NCI-H510A treated with DMSO at 0.1 percent for 48 hours (cell line): ENCODE measurements at regions not wholly inside any gene's neighbourhood (a gene's known extent, or its start where the extent isn't known, plus 50 kb on each side); places are given as distances from the start of the nearest gene placed in this dataset.

ENCODE experiments used
- DNase-seq: peaks from one replicate; lab custom pipeline; 2025; lab: John Stamatoyannopoulos, UW

DNA sequence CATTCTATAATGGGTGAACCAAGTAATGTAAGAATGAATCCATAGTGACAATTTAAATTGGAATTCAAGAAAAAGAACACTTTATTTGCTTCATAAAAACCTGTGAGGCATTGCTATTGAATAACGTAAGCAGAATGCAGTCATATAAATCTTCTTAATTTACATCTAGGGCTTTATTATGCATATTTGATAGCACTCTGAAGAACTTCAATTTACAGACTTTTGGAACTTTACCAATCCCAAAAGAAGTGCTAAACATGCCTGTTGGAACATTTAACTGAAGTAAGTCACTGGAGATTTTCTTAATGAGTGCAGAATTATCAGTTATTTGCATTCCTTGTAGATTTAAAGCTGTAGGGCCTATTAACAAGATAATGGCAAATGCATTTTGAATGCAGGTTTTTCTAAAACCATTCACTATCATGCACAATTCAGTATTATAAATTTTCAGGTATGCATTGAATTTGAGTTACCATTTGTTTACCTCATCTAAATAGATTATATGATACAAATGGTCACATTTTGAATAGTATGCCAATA is 1181.2 kb downstream of the ARAP2 start:
- DNase-seq, result no peak

DNA sequence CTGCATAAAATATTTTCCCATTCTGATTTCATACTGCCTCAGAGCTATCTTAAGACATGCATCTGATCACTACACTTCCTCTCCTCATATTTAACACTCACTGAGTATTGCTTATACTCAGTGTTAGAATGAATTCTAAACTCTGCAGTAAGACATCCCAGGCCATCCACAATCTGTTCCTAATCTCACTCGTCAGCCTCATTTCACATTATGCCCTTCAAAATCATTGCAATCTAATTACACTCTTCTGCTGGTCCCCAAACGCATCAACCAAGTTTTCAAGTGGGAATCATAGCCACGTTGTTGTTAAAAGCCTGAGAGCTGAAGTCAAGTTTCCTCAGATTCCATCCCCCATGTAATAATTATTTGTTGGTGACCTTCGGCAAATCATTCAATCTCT is 1177.9 kb downstream of the ARAP2 start:
- DNase-seq, result no peak

DNA sequence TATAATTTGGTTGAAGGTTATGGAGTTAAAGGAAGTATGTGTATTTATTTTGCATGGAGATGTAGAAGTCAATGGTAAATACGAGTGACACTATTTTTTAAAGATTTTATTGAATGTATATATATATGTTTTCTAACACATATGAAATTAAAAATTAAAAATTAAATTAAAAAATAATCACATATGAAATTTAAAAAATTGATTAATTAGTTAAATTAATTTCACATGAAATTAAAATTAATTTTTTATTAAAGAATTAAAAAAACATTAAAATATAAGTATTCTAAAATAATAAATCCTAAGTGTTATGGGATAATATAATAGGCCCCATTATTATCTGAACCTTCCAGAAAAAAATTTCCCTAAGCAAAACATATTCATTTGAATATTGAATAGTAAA is 1163.5 kb downstream of the ARAP2 start:
- DNase-seq, result no peak

DNA sequence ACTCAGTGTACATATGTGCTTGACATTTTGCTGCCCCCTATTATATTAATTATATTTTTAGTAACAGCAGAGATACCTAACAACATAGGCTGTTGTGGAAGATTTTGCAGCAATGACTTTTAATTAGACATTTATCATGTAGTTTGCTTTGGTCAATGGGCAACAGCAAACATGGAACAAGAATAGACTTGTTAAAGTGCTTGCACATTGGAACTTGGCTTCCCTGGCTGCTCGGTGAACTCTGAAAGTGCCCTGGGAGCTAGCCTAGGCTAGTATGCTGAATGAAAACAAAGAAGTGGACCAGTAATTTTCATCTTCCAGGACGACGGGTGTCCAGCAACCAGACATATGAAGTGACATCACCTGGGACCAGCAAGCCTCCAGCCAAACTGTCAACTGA is 1157.1 kb downstream of the ARAP2 start:
- DNase-seq, result peak; percentile 59

DNA sequence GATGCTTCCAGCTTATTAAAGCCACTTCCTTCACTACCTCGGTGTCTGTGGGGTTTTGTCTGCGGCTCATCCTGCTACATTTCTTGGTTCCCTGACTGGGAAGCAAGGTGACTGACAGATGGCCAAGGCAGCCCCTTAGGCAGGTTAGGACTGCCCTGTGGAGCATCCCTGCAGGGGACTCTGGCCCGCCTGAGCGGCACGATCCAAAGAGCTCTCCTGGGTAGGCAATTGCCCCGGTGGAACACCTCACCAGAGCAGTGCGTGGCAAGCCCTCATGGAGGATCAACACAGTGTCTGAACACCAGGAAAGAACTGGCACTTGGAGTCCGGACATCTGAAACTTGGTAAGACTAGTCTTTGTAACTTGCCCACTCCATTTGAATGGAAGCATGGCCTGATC is 1143.4 kb downstream of the ARAP2 start:
- DNase-seq, result no peak

DNA sequence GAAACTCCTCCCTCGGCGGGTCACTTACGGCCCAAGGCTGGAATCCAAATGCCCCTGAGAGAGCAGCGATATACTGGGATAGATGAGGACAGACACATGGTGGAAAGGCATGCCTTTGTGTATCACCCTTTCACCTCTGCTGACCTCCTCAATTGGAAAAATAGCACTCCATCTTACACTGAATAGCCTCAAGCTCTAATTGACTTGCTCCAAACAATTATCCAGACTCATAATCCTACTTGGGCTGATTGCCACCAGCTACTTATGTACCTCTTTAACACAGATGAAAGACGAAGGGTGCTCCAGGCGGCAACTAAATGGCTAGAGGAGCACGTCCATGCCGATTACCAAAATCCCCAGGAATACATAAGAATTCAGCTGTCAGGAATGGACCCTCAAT is 1142.2 kb downstream of the ARAP2 start:
- no peak for DNase-seq

DNA sequence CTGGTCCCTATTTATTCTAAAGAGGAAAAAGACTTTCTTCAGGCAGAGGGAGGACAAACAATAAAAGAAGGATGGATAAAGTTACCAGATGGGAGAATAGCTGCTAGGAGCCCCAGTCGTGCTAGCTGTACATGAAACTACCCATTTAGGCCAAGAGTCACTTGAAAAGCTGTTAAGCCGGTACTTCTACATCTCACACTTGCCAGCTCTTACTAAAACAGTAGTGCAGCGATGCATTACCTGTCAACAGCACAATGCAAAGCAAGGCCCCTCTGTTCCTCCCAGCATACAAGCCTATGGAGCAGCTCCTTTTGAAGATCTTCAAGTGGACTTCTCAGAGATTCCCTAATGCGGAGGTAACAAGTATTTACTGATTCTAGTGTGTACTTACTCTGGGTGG is 1138.8 kb downstream of the ARAP2 start:
- peak; percentile 89 for DNase-seq

DNA sequence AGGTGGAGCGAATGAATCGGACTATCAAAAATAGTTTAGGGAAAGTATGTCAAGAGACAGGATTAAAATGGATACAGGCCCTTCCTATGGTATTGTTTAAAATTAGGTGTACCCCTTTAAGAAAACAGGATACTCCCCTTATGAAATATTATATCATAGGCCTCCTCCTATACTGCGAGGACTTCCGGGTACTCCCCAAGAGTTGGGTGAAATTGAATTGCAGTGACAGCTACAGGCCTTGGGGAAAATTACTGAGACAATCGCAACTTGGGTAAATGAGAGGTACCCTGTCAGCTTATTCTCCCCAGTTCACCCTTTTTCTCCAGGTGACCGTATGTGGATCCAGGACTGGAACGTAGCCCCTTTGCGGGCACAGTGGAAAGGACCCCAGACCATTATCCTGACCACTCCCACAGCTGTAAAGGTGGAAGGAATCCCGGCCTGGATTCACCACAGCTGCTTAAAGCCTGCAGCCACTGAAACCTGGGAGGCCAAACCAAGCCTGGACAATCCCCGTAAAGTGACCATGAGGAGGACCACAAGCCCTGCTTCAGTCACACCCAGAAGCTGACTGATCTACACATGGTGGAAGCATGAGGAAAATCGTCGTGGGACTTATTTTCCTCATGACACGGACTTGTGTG is 1138.1 kb downstream of the ARAP2 start:
- peak; percentile 46 for DNase-seq

DNA sequence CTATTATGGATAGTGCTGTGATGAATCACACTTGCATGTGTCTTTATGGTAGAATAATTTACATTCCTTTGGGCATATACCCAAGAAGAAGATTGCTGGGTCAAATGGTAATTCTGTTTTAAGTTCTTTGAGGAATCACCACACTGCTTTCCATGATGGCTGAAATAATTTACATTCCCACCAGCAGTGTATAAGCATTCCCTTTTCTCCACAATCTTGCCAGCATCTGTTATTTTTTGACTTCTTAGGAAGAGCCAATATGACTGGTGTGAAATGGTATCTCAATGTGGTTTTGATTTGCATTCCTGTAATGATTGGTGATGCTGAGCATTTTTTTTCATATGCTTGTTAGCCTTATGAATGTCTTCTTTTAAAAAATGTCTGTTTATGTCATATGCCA is 1120.2 kb downstream of the ARAP2 start:
- DNase-seq, result no peak

DNA sequence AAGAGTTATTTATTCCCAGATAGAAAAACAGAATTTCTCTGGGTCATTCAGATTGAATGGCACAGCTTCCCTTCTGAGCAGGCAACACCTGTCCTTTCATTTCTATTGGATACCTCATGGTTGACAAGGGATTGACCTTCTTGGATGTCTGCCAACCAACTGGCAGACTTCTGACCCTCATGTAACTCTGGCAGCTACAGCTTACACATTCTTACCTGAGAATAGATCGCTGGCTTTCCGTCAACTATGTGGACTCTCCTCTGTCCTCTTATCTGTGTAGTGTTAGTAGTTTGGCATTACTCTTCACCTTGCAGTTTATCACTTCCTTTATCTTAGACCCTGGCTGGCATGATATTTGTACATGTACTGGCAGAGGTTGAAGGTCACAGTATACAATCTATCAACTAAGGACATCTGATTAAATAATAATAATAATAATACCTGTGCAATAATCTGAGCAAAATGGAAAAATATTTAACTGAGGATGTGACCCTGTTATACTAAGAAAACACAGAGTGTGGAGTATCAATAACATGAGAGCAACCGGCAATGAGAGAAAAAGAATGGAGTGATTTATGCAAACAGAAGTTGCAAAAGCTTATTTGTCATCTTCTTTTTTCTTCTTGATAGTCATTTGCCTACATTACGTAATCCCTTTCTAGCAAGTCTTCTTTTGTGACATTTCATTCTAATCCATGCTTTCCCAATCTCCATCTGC is 1118.2 kb downstream of the ARAP2 start:
- DNase-seq, result peak; percentile 75

DNA sequence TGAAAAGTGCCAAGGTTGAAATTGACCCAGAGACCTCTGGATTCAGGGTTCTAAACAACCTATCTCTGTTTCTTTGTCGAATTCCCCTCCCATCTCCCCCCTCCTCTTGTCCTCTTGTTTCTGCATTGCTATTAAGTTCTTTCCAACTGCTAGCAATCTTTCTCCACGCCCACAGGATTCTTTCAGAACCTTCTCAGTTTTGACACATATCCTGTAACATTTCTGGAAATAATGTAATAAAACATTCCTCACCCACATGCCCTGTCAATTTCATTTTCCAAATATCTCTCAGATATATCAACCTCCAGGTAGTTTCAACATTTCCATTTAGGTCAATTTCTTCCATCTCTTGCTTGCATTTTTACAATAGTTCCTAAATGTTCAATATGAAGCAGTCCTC is 1105.9 kb downstream of the ARAP2 start:
- DNase-seq, result no peak

DNA sequence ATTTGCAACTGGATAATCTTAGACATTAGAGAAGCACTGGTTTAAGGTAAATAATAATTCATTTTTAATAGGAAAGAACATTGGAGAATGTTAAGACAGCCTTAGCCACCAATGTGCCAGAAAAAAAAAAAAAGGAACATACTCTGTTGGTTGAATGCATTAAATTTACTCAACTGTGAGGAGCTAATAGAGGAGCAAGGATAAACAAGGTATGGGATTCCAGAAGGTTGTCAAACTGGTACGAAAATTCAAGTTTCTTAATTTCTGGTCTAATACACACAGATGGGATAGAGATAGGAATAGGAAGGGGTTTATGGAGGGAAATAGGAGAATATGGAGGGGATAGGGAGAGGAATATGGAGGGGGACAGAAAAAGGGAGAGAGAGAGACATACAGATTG is 1096.6 kb downstream of the ARAP2 start:
- DNase-seq, result no peak

DNA sequence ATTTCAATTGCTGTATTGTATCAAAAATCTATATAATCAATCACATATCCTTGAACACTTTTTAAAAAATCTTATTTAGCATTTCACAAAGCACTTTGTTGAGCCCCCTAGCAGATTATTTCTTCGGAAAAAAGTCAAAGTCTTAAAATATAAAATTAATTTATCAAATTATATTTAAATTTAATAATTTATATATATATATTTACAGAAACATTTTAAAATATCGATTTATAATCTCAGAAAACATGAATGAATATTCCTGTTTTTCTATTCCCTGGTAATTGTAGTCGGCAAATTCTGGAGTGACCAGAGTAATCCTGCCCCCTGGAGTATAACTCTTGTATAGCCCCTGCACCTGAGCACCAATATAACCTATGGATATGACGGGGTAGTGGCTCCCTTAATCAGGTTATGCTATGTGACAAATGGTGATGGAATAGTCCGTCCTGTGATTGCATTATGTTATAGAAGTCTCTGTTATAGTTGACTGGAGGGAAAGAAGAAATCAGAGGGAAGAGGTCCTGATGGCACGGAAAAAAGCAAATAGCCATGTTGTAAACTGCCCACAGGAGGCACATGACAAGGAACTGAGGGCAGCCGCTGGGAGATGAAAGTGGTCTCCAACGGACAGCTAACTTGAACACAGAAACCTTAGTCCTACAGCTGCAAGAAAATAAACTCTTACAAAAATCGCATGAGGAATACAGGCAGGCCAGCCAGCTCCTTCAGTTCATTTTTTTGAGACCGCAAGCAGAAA is 1092.3 kb downstream of the ARAP2 start:
- no peak for DNase-seq

DNA sequence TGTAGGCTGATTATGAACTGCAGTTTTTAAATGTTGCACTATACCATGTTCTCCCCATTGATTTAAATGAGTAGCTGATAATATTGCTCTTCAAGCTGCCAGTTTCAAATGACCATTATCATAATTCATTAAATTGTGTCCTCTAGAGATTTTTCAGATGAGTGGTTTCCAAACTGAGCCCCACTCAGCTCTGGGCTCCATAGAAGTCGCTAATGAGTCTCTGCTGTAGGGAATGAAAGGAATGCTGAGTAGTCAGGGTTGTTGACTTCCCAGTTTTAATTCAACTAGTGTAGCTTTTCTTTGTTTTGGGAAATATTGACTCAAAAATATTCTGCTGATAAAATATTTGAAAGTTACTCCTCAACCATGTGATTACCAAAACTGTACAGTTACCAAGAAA is 1081.1 kb downstream of the ARAP2 start:
- no peak for DNase-seq

DNA sequence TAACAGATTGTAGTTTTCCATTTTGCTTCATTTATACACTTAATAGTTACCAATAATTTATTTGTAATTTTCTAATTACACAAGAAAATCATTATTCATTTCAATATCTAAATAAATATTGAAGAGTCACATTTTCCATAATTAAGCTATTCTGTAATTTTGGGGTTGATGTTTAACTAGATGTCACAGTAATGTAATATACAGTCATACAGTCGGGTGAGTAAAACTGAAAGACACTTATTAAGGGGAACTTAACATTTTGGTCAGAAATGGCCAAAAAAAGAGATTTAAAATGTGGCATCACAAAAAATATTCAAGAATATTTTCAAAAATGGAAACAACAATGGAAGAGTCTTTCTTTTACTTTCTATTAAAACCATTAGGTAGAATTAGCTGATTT is 1080.3 kb downstream of the ARAP2 start:
- no peak for DNase-seq

DNA sequence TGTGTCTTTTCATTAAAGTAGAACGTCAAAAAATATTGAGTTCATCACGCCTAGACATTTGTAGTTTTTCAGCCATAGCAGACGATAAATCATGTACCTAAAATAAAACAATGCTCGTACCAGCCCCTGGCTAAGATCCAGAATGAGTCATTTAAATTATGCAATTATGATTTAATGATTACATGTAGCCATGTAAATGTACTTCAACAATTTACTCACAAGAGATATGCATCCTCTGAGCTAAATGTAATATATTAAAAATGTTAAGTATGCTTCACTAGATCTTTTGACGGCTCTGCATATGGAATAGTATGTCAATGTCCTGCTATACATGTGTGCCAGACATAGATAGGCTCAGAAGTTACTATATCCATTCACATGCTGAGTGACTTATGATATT is 1077.8 kb downstream of the ARAP2 start:
- DNase-seq, result no peak

DNA sequence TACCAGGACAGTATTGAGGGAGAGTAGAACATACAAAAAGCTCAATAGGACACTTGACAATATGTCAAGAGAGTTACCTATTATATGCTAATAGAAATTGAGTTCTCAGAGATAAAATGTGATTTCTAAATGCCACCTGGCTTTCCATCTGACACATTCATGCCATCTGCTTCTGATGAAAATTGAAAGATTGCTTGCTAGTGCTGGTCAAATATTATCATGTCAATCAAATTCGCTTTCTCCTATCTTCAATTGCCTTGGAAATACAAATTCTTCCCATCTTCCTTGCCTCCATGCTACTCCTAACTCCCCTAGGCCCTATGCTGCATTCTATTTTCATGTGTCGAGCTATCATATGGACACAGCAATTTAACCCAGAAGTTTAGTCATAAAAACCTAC is 1076.9 kb downstream of the ARAP2 start:
- no peak for DNase-seq

DNA sequence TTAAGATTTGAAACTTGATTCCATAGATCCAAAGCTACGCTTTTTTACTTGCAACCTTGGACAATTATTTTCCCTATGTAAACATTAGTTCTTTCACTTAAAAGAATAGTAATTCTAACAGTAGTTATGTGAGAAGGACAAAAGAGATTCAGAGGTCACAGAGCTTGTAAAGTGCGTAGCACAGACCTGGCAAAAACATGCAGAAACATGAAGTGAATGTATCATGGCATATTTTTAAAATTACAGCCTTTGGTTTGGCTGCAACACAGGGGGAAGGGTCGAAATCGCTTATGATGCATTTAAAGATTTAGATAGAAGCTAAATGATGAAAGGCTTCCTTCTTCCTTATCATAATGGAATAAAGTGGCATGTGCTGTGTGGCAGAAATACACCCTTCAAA is 1068.8 kb downstream of the ARAP2 start:
- no peak for DNase-seq

DNA sequence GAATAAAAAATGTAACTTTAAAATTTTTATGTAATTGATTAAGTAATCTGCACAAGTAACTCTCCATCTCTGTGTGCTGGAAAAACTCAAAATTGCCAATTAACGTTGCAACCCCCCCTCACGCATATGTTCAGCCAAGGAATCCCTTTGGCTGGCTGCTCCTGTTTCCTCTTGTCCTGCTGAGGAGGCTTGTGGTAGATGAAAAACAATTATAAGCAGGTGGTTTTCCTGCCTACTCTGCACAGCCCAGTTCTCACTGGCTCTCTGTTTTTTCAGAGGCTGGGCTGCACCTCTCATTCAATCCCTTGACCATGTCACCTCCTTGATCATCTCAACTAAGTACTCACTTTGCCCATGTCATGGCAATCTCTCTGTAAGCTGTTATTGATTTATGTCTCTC is 1068.4 kb downstream of the ARAP2 start:
- DNase-seq, result peak; percentile 25

DNA sequence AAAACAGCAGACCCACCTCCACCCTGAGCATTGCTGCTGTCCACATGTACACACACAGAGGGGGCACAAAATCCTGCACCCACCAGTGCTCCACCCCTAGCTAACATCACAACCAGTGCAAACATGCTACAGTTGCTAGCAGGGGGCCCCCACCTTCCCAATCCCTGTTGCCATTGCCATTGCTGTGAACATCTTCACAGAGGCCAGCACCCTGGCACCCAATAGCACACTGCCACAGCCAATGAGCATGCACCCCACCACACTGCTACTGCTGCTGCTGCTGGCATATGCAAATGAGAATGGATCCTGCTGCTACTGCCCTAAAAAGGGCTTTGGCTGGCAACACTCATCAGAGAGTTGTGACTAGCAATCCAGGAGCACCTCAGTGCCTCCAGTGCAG is 1061.9 kb downstream of the ARAP2 start:
- DNase-seq, result no peak

DNA sequence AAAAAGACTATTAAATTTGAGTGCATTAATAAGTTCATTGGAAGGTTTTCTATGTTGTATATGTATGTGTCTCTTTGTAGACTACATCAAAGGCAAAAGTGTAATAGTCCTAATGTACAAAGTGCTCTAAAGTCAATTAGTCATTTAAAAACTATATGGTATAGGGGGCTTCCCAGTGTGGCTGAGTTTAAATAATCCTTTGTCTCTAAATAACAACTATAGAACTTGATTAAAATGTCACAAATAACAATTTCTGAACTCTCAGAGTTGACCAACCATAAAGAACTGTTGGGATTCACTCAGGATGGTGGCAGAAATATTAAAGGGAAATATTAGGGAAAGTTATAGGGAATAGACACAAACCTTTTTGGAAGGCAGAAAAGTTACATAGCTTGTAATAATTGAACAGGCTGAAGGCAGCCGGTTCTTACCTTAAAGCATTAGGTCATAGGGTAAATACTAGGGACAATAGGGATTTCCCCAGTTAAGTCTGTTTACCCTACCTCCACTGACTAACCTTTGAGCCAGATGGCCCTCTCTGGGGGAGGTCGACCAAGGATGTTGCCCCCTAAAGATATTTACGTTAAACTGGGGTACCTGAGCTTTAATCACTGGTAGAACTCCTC is 1054.2 kb downstream of the ARAP2 start:
- no peak for DNase-seq

DNA sequence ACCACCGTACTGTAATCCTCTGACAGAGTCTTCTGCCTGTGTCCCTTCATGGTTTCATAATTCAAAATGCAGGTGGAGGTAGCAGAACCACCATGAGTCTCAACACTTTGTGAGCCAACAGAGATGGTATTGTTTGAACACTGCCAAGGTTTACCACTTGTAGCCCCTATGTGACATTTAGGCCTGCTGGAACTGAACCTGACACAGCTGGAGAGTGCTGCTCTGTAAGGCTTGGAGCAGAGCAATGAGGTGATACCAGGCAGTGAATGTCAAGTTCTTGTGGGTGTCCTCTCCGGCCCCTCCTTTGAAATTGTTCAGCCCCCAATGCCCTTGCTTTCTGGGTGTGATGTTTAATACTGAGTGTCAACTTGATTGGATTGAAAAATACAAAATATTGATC is 1042.9 kb downstream of the ARAP2 start:
- no peak for DNase-seq

DNA sequence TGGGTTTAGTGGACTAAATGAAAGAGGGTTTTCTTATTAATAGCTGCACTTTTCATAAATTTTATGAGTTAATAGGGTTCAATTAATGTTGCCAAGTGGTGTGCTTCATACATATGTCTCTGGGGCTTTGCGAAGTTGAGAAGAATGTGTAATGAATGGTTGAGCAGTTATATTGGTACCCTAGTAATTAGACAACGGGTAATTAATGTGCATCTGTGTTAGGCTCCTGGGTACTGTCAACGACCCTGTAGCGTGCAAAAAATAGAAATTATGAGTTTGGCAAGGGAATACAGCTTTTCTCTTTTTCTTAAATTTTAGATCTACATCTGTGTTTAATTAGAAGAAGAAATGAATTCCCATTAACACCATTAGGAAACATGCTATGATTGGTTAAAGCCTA is 1027.7 kb downstream of the ARAP2 start:
- no peak for DNase-seq
